ENCODE measurements at regions not wholly inside any gene's neighbourhood (a gene's known extent, or its start where the extent isn't known, plus 50 kb on each side); places are given as distances from the start of the nearest gene placed in this dataset.

- Histone ChIP-seq H3K4me3 (ENCODE audit: low read length) (no peak overlapping the region), H3K27me3 (ENCODE audit: control insufficient read depth in 1 of 2, insufficient read depth in 2 of 2, low read length in 2 of 2) (no peaks in the 10 kb centered on the region), H3K36me3 (ENCODE audit: insufficient read depth, low read length) (no peaks in the 10 kb centered on the region), H3K9me3 (ENCODE audit: control insufficient read depth in 1 of 2, insufficient read depth in 1 of 2, low read length in 2 of 2) (no peaks in the 10 kb centered on the region), H3K27ac (ENCODE audit: low read depth in 1 of 2, low read length in 2 of 2) (no peak overlapping the region), H3K4me1 (ENCODE audit: insufficient read depth, low read length) (peaks cover 41% of the 10 kb centered on the region)
- no peaks in the 10 kb centered on the region for H3K27me3 Mint-ChIP-seq
- H3K4me1 Mint-ChIP-seq (ENCODE audit: low read depth) = peaks cover 61% of the 10 kb centered on the region
- ChIA-PET CTCF (no interaction called here), POLR2A (interaction anchor here (3.1 kb wide), 1 partner anchor 187 kb away, joined by 14 read pairs; no protein-coding TSS in a partner anchor)
- intact Hi-C loops (cut with DNase I, micrococcal nuclease) = loop anchor here (5.0 to 10.0 kb wide), 3 partner anchors 80 to 192 kb away; partner anchors contain the start of gene GATA3 (in 1 of the 2)
- H3K27ac Mint-ChIP-seq = no peak overlapping the region
- H3K4me3 Mint-ChIP-seq = no peak overlapping the region
- TF ChIP-seq CTCF (IDR thresholded peaks at IDR 0.05) = no peak
- DNase-seq = no peak
- no peak for ATAC-seq (ENCODE audit: poor library complexity)
- no peaks in the 10 kb centered on the region for H3K36me3 Mint-ChIP-seq (ENCODE audit: low read depth)
- peaks cover 5% of the 10 kb centered on the region for H3K9me3 Mint-ChIP-seq
Observed at GRCh38 chr10:8247191-8247590, 192.7 kb downstream of the GATA3 start.

- no peak for TF ChIP-seq CTCF (IDR thresholded peaks at IDR 0.05)
- Histone ChIP-seq H3K27me3 (ENCODE audit: control insufficient read depth in 1 of 2, insufficient read depth in 2 of 2, low read length in 2 of 2) (no peaks in the 10 kb centered on the region), H3K4me1 (ENCODE audit: insufficient read depth, low read length) (peaks cover 30% of the 10 kb centered on the region), H3K27ac (ENCODE audit: low read depth in 1 of 2, low read length in 2 of 2) (no peak overlapping the region), H3K9me3 (ENCODE audit: control insufficient read depth in 1 of 2, insufficient read depth in 1 of 2, low read length in 2 of 2) (no peaks in the 10 kb centered on the region), H3K4me3 (ENCODE audit: low read length) (no peak overlapping the region), H3K36me3 (ENCODE audit: insufficient read depth, low read length) (no peaks in the 10 kb centered on the region)
- ChIA-PET POLR2A (no interaction called here), CTCF (no interaction called here)
- Mint-ChIP-seq H3K27ac (no peak overlapping the region), H3K9me3 (peaks cover 5% of the 10 kb centered on the region), H3K4me3 (no peak overlapping the region), H3K4me1 (ENCODE audit: low read depth) (peaks cover 47% of the 10 kb centered on the region), H3K27me3 (no peaks in the 10 kb centered on the region), H3K36me3 (ENCODE audit: low read depth) (no peaks in the 10 kb centered on the region)
- ATAC-seq (ENCODE audit: poor library complexity) (no peak), DNase-seq (no peak)
- intact Hi-C loops (cut with DNase I, micrococcal nuclease) = loop anchor here (5.0 to 10.0 kb wide), 3 partner anchors 78 to 194 kb away; partner anchors contain the start of gene GATA3 (in 1 of the 2)
Observed at GRCh38 chr10:8248868-8249267, 194.4 kb downstream of the GATA3 start.

GRCh38 chr10:8254350-8254749 lies 199.9 kb downstream of the GATA3 start:
- POLR2A ChIA-PET = no interaction called here
- no peaks in the 10 kb centered on the region for H3K36me3 ChIP-seq (ENCODE audit: insufficient read depth, low read length)
- H3K4me1 ChIP-seq (ENCODE audit: insufficient read depth, low read length) = no peaks in the 10 kb centered on the region
- Mint-ChIP-seq H3K27me3 (no peaks in the 10 kb centered on the region), H3K4me1 (ENCODE audit: low read depth) (no peaks in the 10 kb centered on the region), H3K9me3 (peaks cover 2% of the 10 kb centered on the region), H3K36me3 (ENCODE audit: low read depth) (no peaks in the 10 kb centered on the region), H3K4me3 (no peak overlapping the region), H3K27ac (no peak overlapping the region)
- no peaks in the 10 kb centered on the region for H3K27me3 ChIP-seq (ENCODE audit: control insufficient read depth in 1 of 2, insufficient read depth in 2 of 2, low read length in 2 of 2)
- no peak for ATAC-seq (ENCODE audit: poor library complexity)
- no peak for TF ChIP-seq CTCF (IDR thresholded peaks at IDR 0.05)
- intact Hi-C loops (cut with DNase I, micrococcal nuclease) = loop anchor here in 1 of 2 experiments (5.0 kb wide), 1 partner anchor 58 kb away; no protein-coding TSS in a partner anchor
- no peak for DNase-seq
- CTCF ChIA-PET = no interaction called here
- no peak overlapping the region for H3K27ac ChIP-seq (ENCODE audit: low read depth in 1 of 2, low read length in 2 of 2)
- peaks cover 0 to 4% of the 10 kb centered on the region in 2 experiments for H3K9me3 ChIP-seq (ENCODE audit: control insufficient read depth in 1 of 2, insufficient read depth in 1 of 2, low read length in 2 of 2)
- H3K4me3 ChIP-seq (ENCODE audit: low read length) = no peak overlapping the region

All from CD4-positive, alpha-beta T cell (primary cell).